ENCODE measurements at regions not wholly inside any gene's neighbourhood (a gene's known extent, or its start where the extent isn't known, plus 50 kb on each side); places are given as distances from the start of the nearest gene placed in this dataset.

- intact Hi-C loops (cut with micrococcal nuclease; ENCODE audit: unreplicated experiment) (no loop called here), in situ Hi-C loops (cut with HindIII; ENCODE audit: low pct_unique_long_range_greater_than_20kb, low sequenced_read_pairs) (no loop called here)
- no peak for TF ChIP-seq POLR2AphosphoS5 (IDR thresholded peaks at IDR 0.05; ENCODE audit: low read depth, low read length)
- no peak for TF ChIP-seq TCF7L2 (IDR thresholded peaks at IDR 0.05; ENCODE audit: low read depth, low read length)
- no peak for TF ChIP-seq SIN3A (IDR thresholded peaks at IDR 0.05; ENCODE audit: borderline replicate concordance, insufficient read depth, low read depth, low read length)
- Histone ChIP-seq H3K27me3 (ENCODE audit: control insufficient read depth, insufficient read depth, low read length) (no peaks in the 10 kb centered on the region), H3K9me3 (ENCODE audit: control insufficient read depth, insufficient read depth, low read depth, low read length) (no peaks in the 10 kb centered on the region), H3K36me3 (ENCODE audit: control insufficient read depth, insufficient read depth, low read length) (no peaks in the 10 kb centered on the region), H3K27ac (ENCODE audit: low read length) (no peak overlapping the region), H3K4me3 (ENCODE audit: low read depth in 2 of 2, low read length in 2 of 2) (no peak overlapping the region), H3K4me1 (ENCODE audit: control insufficient read depth, insufficient read depth, low read length) (no peaks in the 10 kb centered on the region)
- CTCF ChIA-PET, result no interaction called here
- DNase-seq (ENCODE audit: low read depth, low spot score) (no peak), ATAC-seq (no peak)
- POLR2A ChIA-PET, result no interaction called here
- no TSS peak for BruUV-seq (replicated peaks)
Measured at GRCh38 chr1:163692266-163692665, 370.5 kb downstream of the NUF2 start.

- TF ChIP-seq SIN3A (IDR thresholded peaks at IDR 0.05; ENCODE audit: borderline replicate concordance, insufficient read depth, low read depth, low read length) (no peak), REST (IDR thresholded peaks at IDR 0.05; ENCODE audit: insufficient read depth in 1 of 2, low read depth in 2 of 2, low read length in 1 of 2) (no peak), CTCF (IDR thresholded peaks at IDR 0.05) (no peak), POLR2AphosphoS5 (IDR thresholded peaks at IDR 0.05; ENCODE audit: low read depth, low read length) (no peak), TCF7L2 (IDR thresholded peaks at IDR 0.05; ENCODE audit: low read depth, low read length) (no peak)
- intact Hi-C loops (cut with micrococcal nuclease; ENCODE audit: unreplicated experiment), result no loop called here
- Histone ChIP-seq H3K9me3 (ENCODE audit: control insufficient read depth, insufficient read depth, low read depth, low read length) (no peaks in the 10 kb centered on the region), H3K4me3 (ENCODE audit: low read depth in 2 of 2, low read length in 2 of 2) (no peak overlapping the region), H3K4me1 (ENCODE audit: control insufficient read depth, insufficient read depth, low read length) (no peaks in the 10 kb centered on the region), H3K27me3 (ENCODE audit: control insufficient read depth, insufficient read depth, low read length) (no peaks in the 10 kb centered on the region), H3K36me3 (ENCODE audit: control insufficient read depth, insufficient read depth, low read length) (no peaks in the 10 kb centered on the region), H3K27ac (ENCODE audit: low read length) (no peak overlapping the region)
- CTCF ChIA-PET, result no interaction called here
- in situ Hi-C loops (cut with HindIII; ENCODE audit: low pct_unique_long_range_greater_than_20kb, low sequenced_read_pairs), result no loop called here
- no peak for DNase-seq (ENCODE audit: low read depth, low spot score)
- BruUV-seq (replicated peaks), result no TSS peak
- no peak for ATAC-seq
- POLR2A ChIA-PET, result no interaction called here
Measured at GRCh38 chr1:163697137-163697536, 375.4 kb downstream of the NUF2 start.

GRCh38 chr1:163701783-163702374 is 380.1 kb downstream of the NUF2 start:
- no peaks in the 10 kb centered on the region for H3K36me3 ChIP-seq (ENCODE audit: control insufficient read depth, insufficient read depth, low read length)
- no peaks in the 10 kb centered on the region for H3K27me3 ChIP-seq (ENCODE audit: control insufficient read depth, insufficient read depth, low read length)
- no peaks in the 10 kb centered on the region for H3K4me1 ChIP-seq (ENCODE audit: control insufficient read depth, insufficient read depth, low read length)
- CTCF ChIA-PET, result no interaction called here
- BruUV-seq (replicated peaks), result no TSS peak
- POLR2A ChIA-PET, result no interaction called here
- no peak overlapping the region for H3K27ac ChIP-seq (ENCODE audit: low read length)
- intact Hi-C loops (cut with micrococcal nuclease; ENCODE audit: unreplicated experiment) (no loop called here), in situ Hi-C loops (cut with HindIII; ENCODE audit: low pct_unique_long_range_greater_than_20kb, low sequenced_read_pairs) (no loop called here)
- TF ChIP-seq SIN3A (IDR thresholded peaks at IDR 0.05; ENCODE audit: borderline replicate concordance, insufficient read depth, low read depth, low read length) (no peak), TCF7L2 (IDR thresholded peaks at IDR 0.05; ENCODE audit: low read depth, low read length) (no peak), REST (IDR thresholded peaks at IDR 0.05; ENCODE audit: insufficient read depth in 1 of 2, low read depth in 2 of 2, low read length in 1 of 2) (no peak), CTCF (IDR thresholded peaks at IDR 0.05) (no peak)
- ATAC-seq (no peak), DNase-seq (ENCODE audit: low read depth, low spot score) (no peak)
- no peak overlapping the region for H3K4me3 ChIP-seq (ENCODE audit: low read depth in 2 of 2, low read length in 2 of 2)
- no peaks in the 10 kb centered on the region for H3K9me3 ChIP-seq (ENCODE audit: control insufficient read depth, insufficient read depth, low read depth, low read length)
